NCI-H748 (cell line): ENCODE measurements at regions not wholly inside any gene's neighbourhood (a gene's known extent, or its start where the extent isn't known, plus 50 kb on each side); places are given as distances from the start of the nearest gene placed in this dataset.

Experiments
- DNase-seq: peaks from one replicate; lab custom pipeline; 2025; ENCODE audit not compliant: unreplicated experiment; lab: John Stamatoyannopoulos, UW

DNA sequence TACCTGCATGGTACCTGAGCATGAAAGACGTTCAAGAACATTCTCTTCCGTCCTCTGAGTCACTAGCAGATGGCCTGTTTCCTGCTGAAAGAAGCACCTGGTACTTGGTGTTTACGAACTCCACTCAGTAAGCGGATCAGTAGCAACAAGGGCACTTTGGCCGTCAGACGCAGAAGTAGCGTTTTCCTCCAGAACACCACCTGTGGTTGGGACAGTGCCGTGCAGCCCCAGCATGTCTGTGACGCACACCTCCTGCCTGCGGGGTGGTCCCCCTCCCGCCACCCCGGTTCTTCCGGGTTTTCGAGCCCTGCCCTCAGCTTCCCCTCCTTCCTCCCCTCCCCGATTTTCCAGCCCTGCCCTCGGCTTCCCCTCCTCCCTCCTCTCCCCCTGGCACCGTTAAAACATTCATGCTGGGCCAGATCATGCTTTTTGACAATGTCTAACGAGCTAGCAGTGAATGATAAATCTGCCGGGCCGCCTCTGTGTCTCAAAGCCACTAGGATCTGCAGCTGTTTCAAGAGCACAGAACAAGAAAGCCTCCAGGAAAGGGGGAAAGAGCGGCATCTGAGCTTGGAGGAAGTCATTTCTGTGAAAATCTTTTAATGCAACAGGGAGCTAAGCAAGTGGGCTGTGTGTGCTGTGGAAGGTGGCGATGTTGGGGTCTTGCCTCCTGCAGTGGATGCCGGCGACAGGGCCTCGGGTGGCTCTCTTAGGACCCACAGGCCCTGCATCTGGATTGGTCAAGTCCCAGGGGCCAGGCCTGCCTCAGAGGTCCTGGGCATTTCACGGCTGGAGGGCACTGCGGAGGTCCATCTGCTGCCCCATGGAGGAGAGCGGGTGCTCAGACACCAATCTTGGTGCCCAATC, 207.9 kb downstream of the ERMARD start:
- peak; percentile 78 for DNase-seq

DNA sequence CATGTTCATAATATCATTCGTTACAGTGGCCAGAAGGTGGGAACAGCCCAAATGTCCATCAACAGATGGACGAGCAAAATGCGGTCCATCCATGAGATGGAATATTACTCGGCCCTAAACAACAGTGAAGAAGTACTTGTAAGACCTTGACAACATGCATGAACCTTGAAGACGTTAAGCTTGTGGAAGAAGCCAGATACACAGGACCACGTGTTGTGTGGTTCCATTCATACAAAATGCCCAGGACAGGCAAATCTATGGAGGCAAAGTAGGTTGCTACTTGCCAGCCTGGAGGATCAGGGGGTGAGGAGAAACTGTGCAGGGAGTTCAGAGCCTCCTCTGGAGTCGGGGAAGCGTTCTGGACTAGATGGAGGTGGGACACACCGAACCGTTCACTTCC, 207.1 kb downstream of the ERMARD start:
- DNase-seq: no peak

DNA sequence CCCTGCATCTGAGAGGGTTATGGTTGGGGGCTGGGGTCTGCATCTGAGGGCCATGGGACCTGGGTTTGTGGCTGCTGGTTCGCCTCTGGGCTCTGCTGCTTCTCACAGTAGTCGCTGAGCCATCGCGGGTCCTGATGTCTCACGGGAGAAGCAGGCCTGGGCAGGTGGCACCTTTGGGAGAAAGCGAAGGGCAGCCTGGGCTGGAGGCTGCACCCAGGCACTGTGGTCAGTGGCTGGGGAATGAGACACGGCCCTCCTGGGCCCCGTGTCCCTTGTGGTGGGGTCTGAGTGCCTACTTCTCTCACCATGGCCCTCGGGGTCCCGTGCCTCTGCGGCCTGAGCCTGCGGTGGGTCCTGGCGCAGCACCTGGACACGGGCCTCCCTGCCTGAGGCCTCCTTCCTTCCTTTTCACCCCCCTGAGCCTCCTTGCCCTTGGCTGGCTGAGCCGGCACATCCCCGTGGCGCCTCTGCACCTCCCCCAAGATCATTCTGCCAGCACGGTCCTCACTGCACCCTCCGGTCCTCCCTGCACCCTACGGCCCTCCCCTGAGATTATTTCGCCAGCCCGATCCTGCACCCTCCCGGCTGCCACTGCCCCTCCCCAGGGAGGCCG, 206.0 kb downstream of the ERMARD start:
- no peak for DNase-seq

DNA sequence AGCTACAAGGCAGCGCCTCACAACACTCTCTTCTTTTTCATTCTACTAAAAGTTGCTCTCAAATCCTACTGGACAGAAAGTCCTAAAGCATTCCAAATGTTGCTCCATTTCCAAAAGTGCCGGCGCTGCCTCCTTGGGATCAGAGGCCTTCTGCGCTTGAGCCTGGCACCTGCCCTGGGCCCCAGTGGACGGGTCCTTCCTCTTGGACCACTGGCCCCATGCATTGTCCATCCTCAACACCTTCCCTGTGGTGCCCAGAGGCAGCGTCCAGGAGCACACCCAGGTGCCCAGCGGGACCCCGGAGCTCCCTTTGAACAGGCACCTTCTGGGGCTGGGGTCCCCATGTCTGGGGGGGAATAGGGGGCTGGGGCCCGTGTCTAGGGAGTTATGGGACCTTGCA, 205.2 kb downstream of the ERMARD start:
- no peak for DNase-seq

DNA sequence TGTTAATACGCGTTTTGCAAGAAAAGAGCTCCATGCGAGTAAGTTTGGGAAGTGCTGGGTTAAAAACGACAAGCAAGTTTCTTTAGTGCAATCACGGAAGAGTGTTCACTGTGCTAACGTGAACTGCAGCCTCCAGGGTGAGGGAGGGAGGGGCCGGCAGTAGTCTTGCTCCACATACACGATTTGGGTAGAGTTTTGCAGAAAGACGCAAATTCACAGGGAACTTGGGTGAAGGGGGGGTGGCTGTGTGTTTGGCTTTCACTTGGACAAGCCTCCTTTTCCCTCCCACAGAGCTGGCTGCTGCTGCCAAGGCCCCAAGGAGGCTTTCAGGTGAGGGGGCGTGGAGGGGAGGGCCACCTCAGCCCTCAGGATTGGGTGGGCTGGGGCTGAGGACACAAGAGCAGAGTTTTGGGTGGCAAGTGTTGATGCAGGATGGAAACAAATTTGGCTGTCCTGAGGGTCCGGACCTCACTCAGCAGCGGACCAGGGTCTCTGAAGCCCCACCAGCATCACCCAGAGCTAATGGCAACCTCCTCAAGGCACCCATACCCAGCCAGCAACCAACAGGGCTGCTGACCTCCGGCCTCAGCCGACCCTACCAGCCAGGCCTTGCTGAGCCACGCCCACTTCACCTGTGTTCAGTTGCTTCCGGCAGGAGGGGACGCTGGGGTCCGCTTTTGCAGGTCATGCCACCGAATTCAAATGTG, 204.5 kb downstream of the ERMARD start:
- no peak for DNase-seq

DNA sequence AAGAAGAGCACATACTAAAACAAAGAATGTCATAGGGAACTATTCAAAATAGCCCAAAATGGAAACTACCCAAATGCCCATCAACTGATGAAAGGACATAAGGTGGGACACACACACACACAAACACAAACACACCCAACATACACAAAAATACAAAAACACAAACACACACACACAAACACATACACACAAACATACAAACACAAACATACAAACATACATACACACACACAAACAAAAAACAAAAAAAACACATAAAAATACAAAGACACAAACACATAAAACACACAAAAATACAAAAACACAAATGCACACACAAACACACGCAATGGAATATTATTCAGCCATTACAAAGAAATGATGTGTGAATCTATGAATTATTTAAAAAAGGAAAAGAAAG, 203.6 kb downstream of the ERMARD start:
- no peak for DNase-seq

DNA sequence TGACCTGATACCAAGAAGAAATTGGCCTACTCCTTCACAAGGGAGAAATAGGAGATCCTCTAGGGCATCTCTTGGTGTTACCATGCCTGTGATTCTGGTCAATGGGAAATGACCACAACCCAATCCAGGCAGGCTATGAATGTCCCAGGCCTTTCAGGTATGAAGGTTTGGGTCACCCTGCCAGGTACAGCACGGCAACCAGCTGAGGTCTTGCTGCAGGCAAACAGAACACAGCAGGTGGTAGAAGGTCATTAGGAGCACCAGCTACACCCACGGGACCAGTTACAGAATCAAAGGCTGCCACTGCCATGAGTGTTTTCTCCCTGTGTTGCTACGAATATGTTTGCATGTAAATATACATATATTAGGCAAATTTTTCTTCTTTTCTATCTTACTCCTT, 202.3 kb downstream of the ERMARD start:
- DNase-seq: no peak

DNA sequence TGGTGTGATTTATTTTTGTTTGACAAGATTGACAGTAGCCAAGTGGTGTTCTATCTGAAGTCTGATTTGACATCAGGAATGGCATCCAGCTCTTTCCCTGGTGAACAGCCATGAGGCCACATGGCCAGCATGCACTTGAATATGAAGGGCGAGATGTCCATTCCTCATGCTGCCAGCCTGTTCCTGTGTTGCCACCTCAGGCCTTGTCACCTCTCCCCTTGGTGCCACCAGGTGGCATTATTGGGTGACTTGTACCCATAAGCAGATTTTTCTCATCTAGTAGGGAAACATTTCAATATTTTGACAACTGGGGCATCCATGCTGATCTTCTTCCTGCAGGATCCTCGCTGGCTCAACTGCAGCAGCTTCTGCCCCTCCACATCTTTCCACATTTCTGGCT, 199.1 kb downstream of the ERMARD start:
- peak; percentile 56 for DNase-seq

DNA sequence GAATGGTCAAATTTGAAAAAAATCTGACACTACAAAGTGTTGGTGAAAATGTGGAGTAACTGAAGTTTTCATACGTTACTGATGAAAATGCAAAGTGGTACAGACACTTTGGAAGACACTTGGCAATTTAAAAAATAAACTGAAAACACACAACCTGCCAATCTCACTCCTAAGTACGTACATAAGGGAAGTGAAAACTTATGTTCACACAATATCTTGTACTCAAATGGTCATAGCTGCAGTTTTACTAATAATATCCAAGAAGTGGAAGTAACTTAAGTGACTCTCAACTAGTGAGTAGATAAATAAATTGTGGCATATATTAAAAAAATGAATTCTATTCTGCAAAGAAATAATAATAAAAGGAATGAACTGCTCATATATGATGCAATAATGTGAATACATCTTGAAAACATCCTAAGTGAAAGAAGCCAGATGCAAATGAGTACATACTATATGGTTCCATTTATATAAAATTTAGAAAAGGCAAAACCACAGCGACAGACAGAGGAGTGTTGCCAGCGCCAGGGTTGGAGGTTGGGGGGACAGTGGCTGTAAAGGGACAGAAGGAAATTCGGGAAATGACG, 198.2 kb downstream of the ERMARD start:
- DNase-seq: no peak

DNA sequence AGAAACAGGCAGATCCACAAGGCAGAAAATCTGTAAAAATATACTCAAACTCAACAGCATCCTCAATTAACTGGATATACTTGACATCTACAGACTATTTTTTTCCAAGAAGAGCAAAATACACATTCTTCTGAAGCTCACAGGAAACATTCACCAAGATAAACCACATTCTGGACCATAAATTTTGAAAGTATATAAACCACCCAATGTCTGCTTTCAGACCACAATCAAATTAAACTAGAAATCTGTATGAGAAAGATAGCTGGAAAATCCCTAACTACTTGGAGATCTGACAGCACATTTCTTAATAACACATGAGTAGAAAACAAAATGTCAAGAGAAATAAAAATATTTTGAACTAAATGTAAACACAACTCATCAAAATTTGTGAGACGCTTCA, 195.5 kb downstream of the ERMARD start:
- DNase-seq: no peak

DNA sequence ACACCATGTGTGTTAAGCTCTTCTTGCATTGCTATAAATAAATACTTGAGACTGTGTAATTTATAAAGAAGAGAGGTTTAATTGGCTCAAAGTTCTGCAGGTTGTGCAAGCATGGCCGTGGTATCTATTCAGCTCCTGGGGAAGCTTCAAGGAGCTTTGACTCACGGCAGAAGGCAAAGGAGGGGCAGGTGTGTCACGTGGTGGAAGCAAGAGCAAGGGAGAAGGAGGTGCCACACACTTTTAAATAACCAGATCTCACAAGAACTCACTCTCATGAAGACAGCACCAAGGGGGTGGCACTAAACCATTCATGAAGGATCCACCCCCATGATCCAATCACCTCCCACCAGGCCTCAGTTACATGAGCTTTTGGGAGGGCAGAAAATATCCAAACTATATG, 193.7 kb downstream of the ERMARD start:
- DNase-seq: no peak

DNA sequence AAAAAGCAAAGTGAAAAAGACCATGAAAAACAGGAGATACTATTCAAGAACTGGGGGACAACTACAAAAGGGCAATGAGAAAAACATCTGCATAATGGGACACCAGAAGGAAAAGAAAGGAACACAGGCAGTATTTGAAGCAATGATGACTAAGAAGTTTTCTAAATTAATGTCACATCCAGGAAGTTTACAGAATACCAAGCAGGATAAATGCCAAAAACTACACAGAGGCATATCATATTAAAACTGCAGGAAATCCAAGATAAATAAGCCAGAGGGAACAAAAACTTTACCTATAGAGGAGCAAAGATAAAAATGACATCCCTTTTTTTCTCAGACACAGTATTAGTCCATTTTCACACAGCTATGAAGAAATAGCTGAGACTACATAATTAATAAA, 193.0 kb downstream of the ERMARD start:
- no peak for DNase-seq

DNA sequence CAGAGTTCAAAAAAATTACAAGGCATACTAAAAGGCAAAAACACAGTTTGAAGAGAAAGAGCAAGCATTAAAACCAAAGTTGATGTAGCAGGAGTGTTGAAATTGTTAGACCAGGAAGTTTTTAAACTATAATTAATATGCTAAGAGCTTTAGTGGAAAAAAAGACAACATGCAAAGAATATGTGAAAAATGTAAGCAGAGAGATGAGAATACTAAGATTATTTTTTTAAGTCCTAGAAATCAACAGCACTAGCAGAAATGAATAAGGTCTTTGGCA, 192.6 kb downstream of the ERMARD start:
- DNase-seq: no peak

DNA sequence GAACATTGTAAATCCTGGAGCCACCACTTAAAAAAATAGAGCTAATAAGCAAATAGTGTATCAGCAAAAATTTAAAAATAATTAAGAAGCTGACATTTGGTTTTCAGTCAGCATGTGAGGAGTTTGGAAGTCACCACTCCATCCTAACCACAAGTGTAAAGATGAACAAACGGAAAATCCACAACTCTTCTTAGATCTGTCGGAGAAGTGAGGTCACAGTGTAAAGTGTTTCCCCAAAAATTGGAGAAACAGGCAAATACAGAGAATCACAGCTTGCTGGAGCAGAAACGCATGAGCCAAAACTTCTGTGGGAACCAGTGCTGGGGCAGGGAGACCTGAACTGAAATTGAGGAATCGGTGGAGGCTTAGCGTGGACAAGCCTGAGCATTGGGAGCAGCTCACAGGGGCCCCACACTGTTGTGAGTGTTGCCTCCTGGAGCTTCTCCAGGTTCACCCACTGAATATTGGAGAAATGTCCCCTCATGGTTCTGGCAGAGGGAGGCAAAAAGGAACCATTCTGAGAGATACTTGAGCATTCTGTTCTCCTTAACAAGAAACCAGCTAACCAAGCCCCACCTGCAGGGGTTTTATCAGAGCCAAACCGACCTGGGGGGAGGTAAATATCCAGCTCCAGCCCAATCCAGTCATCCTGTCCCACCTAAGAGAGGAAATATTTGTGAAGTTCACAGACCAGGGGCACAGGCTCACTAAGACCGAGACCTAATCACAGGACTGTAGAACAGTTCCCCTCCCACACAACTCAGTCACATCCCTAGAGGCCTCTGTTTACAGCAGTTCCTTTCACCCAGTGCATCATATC, 192.0 kb downstream of the ERMARD start:
- no peak for DNase-seq

DNA sequence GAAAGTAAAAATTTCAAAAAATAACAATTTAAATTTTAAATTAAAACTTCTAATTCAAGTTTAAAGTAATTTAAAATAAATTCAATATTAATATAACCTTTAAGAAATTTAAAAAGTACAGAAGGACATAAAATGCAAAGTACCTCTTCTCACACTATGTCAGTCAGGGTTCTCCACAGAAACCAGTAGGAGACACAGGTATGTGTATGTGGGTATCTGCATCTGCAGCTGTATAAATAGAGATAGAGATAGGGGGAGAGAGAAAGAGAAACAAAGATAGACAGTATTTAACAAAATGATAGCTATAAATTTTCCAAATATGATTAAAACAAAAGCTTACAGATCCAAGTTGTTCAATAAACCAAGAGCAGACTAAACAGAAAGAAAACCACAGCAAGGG, 190.8 kb downstream of the ERMARD start:
- no peak for DNase-seq

DNA sequence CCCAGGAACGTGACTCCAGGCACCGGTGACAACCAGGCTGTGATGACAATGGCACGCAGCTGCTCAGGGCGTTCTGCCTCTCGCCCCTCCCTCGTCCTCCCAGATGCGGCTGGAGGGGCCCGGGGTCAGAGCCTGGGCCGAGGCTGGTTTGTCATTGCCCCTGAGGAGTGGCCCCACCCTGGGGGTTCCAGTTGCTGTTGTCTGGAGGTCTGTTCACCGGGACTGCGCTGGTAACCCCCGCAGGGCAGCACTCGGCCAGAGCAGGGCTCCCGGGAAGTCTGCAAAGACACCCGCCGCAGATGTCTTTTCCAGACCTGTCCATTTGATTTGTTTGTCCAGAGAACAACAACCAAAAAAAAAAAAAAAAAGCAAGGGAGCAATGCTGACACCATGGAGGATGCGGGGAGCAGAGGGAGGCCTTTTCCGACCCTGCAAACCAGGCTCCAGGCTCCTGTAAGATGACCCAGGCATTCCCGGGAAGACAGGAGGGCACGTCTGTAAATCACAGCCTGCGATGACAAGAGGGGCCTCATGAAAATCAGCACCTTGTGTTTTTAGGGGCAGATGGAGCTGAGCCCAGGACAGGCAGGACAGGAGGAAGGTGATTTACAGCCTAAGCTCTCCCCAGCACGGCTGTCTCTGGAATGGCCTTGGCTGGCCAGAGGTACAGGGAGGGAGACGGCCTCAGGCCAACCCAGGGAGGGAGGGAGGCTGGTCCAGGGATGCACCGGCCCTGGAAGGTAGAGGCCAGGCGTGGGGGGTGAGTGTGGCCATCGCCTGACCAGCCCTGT, 189.3 kb downstream of the ERMARD start:
- DNase-seq: no peak

DNA sequence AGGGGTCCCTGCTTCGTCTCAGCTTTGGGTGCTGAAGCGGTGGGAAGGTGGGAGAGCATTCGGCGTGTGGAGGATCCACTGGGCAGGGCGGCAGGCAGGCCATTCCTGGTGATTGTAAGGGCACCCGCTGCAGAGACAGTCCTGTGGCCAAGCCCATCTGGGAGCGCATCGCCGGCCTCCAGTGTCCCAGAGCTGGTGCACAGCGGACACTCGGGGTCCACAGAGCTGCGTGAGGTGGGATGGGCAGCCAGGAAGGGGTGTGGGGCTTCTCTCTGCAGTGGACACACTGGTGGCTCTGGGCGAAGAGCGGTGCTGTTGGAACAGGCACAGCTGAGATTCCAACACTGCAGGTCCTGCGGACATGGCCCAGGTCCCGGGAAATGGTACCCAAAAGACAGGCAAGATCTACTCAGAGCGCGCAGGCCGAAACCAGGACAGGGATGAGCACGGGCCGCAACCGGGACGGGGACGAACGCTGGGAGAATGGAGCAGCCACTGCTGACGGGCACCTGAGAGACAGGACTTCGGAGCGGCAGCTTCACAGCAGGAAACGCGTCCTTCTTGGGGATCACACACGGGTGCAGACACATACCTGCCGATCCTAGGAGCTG, 188.2 kb downstream of the ERMARD start:
- DNase-seq: no peak

DNA sequence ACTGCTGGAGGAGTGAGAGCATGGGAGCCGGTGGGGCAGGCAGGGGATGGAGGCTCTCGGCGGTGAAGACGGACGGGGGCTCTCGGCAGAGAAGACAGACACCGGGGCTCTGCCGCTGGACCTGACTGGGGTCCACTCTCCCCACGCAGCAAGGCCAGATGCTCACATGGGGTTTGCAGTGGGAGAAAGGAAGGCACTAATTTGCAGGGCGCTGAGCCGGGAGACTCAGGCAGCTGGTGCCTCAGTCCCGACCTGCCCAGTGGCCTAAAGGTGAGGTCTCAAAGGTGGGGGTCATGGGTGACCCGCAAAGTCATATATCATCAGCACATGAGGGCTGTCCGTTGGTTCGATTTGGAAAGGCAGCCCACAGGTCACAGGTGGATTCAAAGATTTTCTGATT, 187.3 kb downstream of the ERMARD start:
- DNase-seq: no peak

DNA sequence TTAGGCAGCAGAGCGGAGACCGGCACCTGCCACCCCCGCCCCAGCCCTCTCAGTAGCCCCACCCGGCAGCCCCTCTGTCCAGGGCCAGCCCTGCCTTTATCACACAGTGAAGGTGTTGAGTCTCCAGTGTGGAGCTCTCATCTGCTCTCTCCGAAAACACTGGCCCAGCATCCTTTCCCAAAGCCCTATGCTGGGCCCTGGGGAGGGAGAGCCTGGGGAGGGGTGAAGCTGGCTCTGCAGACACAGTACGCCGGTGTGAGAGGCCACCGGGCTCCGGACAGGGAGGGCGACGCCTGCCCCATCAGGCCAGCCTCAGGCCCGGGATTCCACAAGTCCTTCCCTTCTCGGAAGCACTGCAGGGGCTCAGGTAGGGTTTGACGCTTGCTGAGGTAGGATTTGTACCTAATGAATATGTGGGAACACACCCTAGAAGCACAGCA, 186.9 kb downstream of the ERMARD start:
- DNase-seq: no peak
